Thyroid gland (tissue), 4 donors: ENCODE measurements at regions not wholly inside any gene's neighbourhood (a gene's known extent, or its start where the extent isn't known, plus 50 kb on each side); places are given as distances from the start of the nearest gene placed in this dataset. TPM values are rescaled to one million over a fixed set of nuclear protein-coding genes. Genes with fewer than 3 reads are reported as not detected.

Source experiments
- DNase-seq, 2 donors: peaks; one replicate each; pipeline ENCODE4 v3.0.0-alpha.2; 2019
- H3K27ac ChIP-seq, 3 donors: fragments of 200-600 bp; sonication (generic); 1 replicate in 2 of 3; 2 replicates in 1 of 3; pipeline ENCODE4 v1.5.1; 2016 to 2019; ENCODE audit warnings: mild to moderate bottlenecking in 1 of 3, moderate library complexity in 1 of 3
- H3K27me3 ChIP-seq: fragments of 200-600 bp; sonication (generic); one replicate; pipeline ENCODE4 v1.5.1; 2019
- H3K36me3 ChIP-seq, 2 donors: fragments of 200-600 bp; sonication (generic); one replicate each; pipeline ENCODE4 v1.5.1; 2016 to 2019
- H3K4me1 ChIP-seq, 2 donors: fragments of 200-600 bp; sonication (generic); one replicate each; pipeline ENCODE4 v1.5.1; 2017 to 2019
- H3K4me3 ChIP-seq, 3 donors: fragments of 200-600 bp; sonication (generic); replicated peaks in 1 of 3; 1 replicate in 2 of 3; 2 replicates in 1 of 3; pipeline ENCODE4 v1.5.1; 2016; ENCODE audit warnings: mild to moderate bottlenecking in 1 of 3
- H3K9me3 ChIP-seq: fragments of 200-600 bp; sonication (generic); one replicate; pipeline ENCODE4 v1.5.1; 2017
- POLR2A ChIP-seq, 2 donors: fragments of 450-650 bp; IDR thresholded peaks; one replicate each; pipeline ENCODE4 v1.6.1; 2017; ENCODE audit warnings: antibody characterized with exemption in 2 of 2, mild to moderate bottlenecking in 2 of 2, moderate library complexity in 1 of 2
- WGBS, 2 donors: methylation state at CpG; one replicate each; pipeline ENCODE4 v1.1.5; 2017; 5-methylcytosine and 5-hydroxymethylcytosine counted together
- intact Hi-C: fragments of 100-400 bp; cut with DNase I; formaldehyde crosslinking; loops from one replicate; pipeline ENCODE4 v1.15.1; 2023
- small RNA-seq: library from RNA; depleted of rRNA; stranded (forward); fragments of <200 nt; gene quantifications from one replicate; pipeline ENCODE3, GENCODE V24; 2016
- TF ChIP-seq, protein P1 (sequence below), 6 experiments: fragments of 200-600 bp in 3 of 6; fragments of 450-650 bp in 3 of 6; sonication (generic) in 3 of 6; IDR thresholded peaks; one replicate each; pipeline ENCODE4 v1.5.1; 2016 to 2019; ENCODE audit warnings: antibody characterized with exemption in 6 of 6, mild to moderate bottlenecking in 2 of 6, inconsistent platforms in 1 of 6, moderate library complexity in 1 of 6

DNA sequence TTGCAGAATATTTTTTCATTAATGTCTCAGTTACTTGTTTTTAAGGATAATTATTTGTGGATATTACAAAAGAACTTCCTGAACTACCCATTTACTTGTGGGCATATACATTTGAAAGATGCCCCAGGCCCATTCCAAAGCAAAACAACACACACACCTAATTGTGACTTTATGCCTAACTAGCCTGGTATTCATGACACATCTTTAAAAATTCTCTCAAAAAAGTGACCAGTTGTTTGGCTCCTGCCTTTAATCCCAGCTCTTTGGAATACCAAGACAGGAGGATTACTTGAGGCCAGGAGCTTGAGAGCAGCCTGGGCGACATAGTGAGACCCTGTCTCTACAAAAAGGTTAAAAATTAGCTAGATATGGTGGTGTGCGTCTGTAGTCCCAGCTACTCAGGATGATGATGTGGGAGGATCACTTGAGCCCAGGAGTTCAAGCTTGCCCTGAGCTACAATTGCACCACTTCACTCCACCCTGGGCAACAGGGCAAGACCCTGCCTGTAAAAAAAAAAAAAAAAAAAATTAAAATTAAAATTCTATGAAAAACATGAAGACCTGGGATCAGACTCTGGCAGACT lies 51.7 kb upstream of the SLC4A7 start:
- intact Hi-C loops, result no loop called here
- TF ChIP-seq, protein P1, sequence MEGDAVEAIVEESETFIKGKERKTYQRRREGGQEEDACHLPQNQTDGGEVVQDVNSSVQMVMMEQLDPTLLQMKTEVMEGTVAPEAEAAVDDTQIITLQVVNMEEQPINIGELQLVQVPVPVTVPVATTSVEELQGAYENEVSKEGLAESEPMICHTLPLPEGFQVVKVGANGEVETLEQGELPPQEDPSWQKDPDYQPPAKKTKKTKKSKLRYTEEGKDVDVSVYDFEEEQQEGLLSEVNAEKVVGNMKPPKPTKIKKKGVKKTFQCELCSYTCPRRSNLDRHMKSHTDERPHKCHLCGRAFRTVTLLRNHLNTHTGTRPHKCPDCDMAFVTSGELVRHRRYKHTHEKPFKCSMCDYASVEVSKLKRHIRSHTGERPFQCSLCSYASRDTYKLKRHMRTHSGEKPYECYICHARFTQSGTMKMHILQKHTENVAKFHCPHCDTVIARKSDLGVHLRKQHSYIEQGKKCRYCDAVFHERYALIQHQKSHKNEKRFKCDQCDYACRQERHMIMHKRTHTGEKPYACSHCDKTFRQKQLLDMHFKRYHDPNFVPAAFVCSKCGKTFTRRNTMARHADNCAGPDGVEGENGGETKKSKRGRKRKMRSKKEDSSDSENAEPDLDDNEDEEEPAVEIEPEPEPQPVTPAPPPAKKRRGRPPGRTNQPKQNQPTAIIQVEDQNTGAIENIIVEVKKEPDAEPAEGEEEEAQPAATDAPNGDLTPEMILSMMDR (IDR thresholded peaks at IDR 0.05), result no peak
- no peak for TF ChIP-seq POLR2A (IDR thresholded peaks at IDR 0.05)
- Histone ChIP-seq H3K4me1 (peaks cover 24 to 27% of the 10 kb centered on the region in 2 donors), H3K4me3 (no peak overlapping the region), H3K36me3 (no peaks in the 10 kb centered on the region), H3K9me3 (no peaks in the 10 kb centered on the region), H3K27me3 (no peaks in the 10 kb centered on the region), H3K27ac (peak overlapping the region in 1 of 3 donors; percentile 81)
- 95 to 97% methylated on average over 2 of the region's 2 CpGs for WGBS, 2 donors
- no peak for DNase-seq

DNA sequence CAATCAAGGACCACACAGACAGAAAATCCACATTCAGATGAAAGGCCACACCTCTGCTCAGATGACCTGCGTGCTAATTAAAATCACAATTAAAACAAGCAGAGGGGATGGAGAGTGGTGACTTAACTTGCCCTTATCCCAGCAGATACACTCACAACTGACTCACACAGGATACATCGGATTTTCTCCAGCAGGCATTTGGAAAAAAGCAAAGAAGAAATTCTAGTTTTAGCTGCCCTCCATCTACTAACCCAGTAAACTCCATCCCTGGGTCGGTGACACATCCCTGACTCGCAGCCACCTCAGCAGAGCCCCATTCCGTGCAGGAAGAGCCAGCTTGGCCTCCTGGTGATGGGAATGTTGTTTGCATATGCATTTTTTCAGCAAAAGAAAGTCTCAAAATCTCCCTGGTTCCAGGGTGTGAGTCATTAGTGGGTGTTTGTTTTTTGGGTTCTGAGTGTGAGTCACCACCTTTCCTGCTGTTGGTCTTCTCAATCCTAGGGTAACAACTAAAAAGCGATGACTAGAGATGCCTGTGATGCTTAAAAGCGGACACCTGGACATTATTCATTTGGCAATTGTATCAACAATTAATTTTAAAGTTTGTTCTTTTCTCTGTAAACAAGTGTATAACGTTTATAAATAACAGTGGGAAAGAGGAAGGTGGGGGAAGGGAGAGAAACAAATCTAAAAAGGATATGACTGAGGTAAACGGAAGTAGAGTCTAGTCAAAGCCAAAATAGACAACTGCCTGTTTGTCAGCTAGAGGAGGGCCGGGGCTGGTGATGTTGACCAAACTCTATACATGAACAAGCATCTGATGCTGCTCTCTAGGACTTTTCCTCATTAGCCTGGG lies 49.8 kb upstream of the SLC4A7 start:
- DNase-seq, result peak in 1 of 2 donors; percentile 23
- H3K27me3 ChIP-seq, result no peaks in the 10 kb centered on the region
- H3K27ac ChIP-seq, result peak overlapping the region; percentile 61 to 81 (median 79)
- intact Hi-C loops, result no loop called here
- H3K4me1 ChIP-seq, result peaks cover 24 to 27% of the 10 kb centered on the region in 2 donors
- WGBS, 2 donors, result 62 to 63% methylated on average over 10 of the region's 10 CpGs
- H3K9me3 ChIP-seq, result no peaks in the 10 kb centered on the region
- no peak overlapping the region for H3K4me3 ChIP-seq
- TF ChIP-seq, protein P1 (IDR thresholded peaks at IDR 0.05), result peak in 1 of 6 experiments; percentile 3
- no peak for TF ChIP-seq POLR2A (IDR thresholded peaks at IDR 0.05)
- H3K36me3 ChIP-seq, result no peaks in the 10 kb centered on the region

Small RNA genes lying in the stretch of these regions (small RNA-seq; reads per million reads assigned to genes)
- gene AC098614.2 (not detected), gene RF00019 (not detected)
